ENCODE measurements at regions not wholly inside any gene's neighbourhood (a gene's known extent, or its start where the extent isn't known, plus 50 kb on each side); places are given as distances from the start of the nearest gene placed in this dataset.

GRCh38 chr3:56887402-56888025 lies 85.8 kb upstream of the ARHGEF3 start:
- TF ChIP-seq CTCF (IDR thresholded peaks at IDR 0.05) (no peak), POLR2A (IDR thresholded peaks at IDR 0.05) (no peak)
